NCI-H146 (cell line): ENCODE measurements at regions not wholly inside any gene's neighbourhood (a gene's known extent, or its start where the extent isn't known, plus 50 kb on each side); places are given as distances from the start of the nearest gene placed in this dataset.

ENCODE experiments used
- DNase-seq: peaks from one replicate; lab custom pipeline; 2025; lab: John Stamatoyannopoulos, UW

- DNase-seq, result peak; percentile 91
These were observed 175.4 kb downstream of the IBTK start for GRCh38 chr6:82072121-82072521.

GRCh38 chr6:82068721-82069120 lies 178.8 kb downstream of the IBTK start:
- DNase-seq, result no peak

- DNase-seq, result no peak
These were observed 180.5 kb downstream of the IBTK start for GRCh38 chr6:82066991-82067411.

- DNase-seq, result no peak
These were observed 181.3 kb downstream of the IBTK start for GRCh38 chr6:82066196-82066595.

GRCh38 chr6:82063574-82063973 lies 184.0 kb downstream of the IBTK start:
- DNase-seq, result no peak

GRCh38 chr6:82062219-82062618 lies 185.3 kb downstream of the IBTK start:
- no peak for DNase-seq

- peak; percentile 58 for DNase-seq
These were observed 189.5 kb downstream of the IBTK start for GRCh38 chr6:82057846-82058554.

- no peak for DNase-seq
These were observed 191.0 kb downstream of the IBTK start for GRCh38 chr6:82056567-82056966.

GRCh38 chr6:82045965-82046756 lies 201.4 kb downstream of the IBTK start:
- DNase-seq, result no peak

GRCh38 chr6:82040405-82041221 lies 206.9 kb downstream of the IBTK start:
- DNase-seq, result peak; percentile 55

GRCh38 chr6:82038631-82039030 lies 208.9 kb downstream of the IBTK start:
- DNase-seq, result no peak

GRCh38 chr6:82035526-82035925 lies 212.0 kb downstream of the IBTK start:
- no peak for DNase-seq

GRCh38 chr6:82033631-82034211 lies 213.8 kb downstream of the IBTK start:
- no peak for DNase-seq

- no peak for DNase-seq
These were observed 215.1 kb downstream of the IBTK start for GRCh38 chr6:82032444-82032843.

GRCh38 chr6:82030761-82031503 lies 216.6 kb downstream of the IBTK start:
- no peak for DNase-seq

- DNase-seq, result no peak
These were observed 217.2 kb downstream of the IBTK start for GRCh38 chr6:82030301-82030700.

GRCh38 chr6:82025271-82025670 lies 222.3 kb downstream of the IBTK start:
- no peak for DNase-seq

GRCh38 chr6:82022614-82023129 lies 224.9 kb downstream of the IBTK start:
- DNase-seq, result no peak

- DNase-seq, result no peak
These were observed 229.8 kb downstream of the IBTK start for GRCh38 chr6:82017773-82018172.

- DNase-seq, result no peak
These were observed 230.3 kb downstream of the IBTK start for GRCh38 chr6:82017288-82017687.

GRCh38 chr6:82015526-82015925 lies 232.0 kb downstream of the IBTK start:
- DNase-seq, result no peak
